ENCODE measurements at regions not wholly inside any gene's neighbourhood (a gene's known extent, or its start where the extent isn't known, plus 50 kb on each side); places are given as distances from the start of the nearest gene placed in this dataset.

DNA sequence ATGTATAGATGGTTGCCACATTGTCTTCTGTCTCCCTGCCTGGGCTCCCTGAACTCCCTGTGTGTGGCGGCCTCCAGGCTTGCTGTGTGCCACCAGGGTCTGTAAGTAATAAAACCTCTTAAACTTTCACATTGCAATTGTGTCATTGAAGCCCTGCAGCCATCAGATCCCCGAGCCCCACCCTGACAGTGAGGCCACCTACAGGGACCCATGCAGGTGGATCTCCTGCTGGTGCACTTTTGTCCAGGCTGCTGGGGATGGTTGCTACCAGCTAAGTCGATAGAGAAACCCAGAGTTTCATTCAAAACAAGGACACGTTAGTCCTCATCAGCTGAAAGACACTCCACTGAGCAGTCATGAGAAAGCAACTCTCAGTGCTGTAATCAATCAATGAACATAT is 133.6 kb upstream of the PRICKLE2 start:
- H3K4me3 ChIP-seq (ENCODE audit: low read depth, low read length), result no peak overlapping the region
- no peak for DNase-seq (ENCODE audit: low read depth)
- TF ChIP-seq, protein P1, sequence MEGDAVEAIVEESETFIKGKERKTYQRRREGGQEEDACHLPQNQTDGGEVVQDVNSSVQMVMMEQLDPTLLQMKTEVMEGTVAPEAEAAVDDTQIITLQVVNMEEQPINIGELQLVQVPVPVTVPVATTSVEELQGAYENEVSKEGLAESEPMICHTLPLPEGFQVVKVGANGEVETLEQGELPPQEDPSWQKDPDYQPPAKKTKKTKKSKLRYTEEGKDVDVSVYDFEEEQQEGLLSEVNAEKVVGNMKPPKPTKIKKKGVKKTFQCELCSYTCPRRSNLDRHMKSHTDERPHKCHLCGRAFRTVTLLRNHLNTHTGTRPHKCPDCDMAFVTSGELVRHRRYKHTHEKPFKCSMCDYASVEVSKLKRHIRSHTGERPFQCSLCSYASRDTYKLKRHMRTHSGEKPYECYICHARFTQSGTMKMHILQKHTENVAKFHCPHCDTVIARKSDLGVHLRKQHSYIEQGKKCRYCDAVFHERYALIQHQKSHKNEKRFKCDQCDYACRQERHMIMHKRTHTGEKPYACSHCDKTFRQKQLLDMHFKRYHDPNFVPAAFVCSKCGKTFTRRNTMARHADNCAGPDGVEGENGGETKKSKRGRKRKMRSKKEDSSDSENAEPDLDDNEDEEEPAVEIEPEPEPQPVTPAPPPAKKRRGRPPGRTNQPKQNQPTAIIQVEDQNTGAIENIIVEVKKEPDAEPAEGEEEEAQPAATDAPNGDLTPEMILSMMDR (IDR thresholded peaks at IDR 0.05; ENCODE audit: low read depth, low read length), result no peak
- TF ChIP-seq MYC (IDR thresholded peaks at IDR 0.05; ENCODE audit: low read depth, low read length), result no peak
- no peak for TF ChIP-seq POLR2A (IDR thresholded peaks at IDR 0.05; ENCODE audit: extremely low read depth, insufficient read length)
- TF ChIP-seq, protein P2, sequence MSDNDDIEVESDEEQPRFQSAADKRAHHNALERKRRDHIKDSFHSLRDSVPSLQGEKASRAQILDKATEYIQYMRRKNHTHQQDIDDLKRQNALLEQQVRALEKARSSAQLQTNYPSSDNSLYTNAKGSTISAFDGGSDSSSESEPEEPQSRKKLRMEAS (IDR thresholded peaks at IDR 0.05; ENCODE audit: low read depth, low read length), result no peak

DNA sequence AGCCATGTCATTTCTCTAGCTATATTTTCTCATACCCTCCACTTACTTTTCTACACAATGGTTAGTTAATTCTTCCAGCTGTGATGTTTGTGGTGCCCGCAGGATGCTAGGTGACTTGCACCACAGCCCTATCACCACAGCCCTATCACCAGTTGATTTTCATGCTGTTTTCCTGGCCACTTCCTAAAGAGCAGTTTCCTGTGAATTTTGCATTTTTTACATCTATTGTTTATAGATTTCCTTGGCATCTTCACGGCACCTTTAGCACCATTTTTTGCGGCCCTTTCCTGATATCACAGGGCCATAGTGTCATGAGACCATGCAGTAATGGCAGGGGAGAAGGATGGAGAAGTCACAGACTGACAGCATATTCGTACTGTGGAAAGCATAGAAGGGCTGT is 132.9 kb upstream of the PRICKLE2 start:
- DNase-seq (ENCODE audit: low read depth), result no peak
- H3K4me3 ChIP-seq (ENCODE audit: low read depth, low read length), result no peak overlapping the region
- TF ChIP-seq, protein P2 (IDR thresholded peaks at IDR 0.05; ENCODE audit: low read depth, low read length), result no peak
- TF ChIP-seq POLR2A (IDR thresholded peaks at IDR 0.05; ENCODE audit: extremely low read depth, insufficient read length) (no peak), MYC (IDR thresholded peaks at IDR 0.05; ENCODE audit: low read depth, low read length) (no peak)
- TF ChIP-seq, protein P1 (IDR thresholded peaks at IDR 0.05; ENCODE audit: low read depth, low read length), result no peak

DNA sequence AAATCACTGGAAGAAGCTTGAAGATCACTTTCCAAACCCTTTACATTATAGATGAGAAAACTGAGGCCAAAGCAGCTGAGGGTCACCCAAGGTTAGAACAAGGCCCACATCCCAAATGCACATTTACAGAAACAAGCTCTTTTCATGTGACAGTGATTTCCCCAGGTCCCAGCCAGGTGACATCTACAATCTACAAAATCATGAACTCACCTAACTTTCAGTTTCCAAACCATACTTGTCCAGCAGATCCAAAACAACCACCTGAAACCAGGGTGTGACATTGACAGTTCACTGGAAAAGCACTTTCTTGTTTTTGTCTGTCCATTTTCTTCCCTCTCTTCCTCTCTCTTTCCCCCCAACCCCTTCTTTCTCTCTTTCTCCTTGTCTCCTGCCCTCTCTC is 132.2 kb upstream of the PRICKLE2 start:
- H3K4me3 ChIP-seq (ENCODE audit: low read depth, low read length), result no peak overlapping the region
- DNase-seq (ENCODE audit: low read depth), result no peak
- TF ChIP-seq, protein P2 (IDR thresholded peaks at IDR 0.05; ENCODE audit: low read depth, low read length), result no peak
- TF ChIP-seq POLR2A (IDR thresholded peaks at IDR 0.05; ENCODE audit: extremely low read depth, insufficient read length) (no peak), MYC (IDR thresholded peaks at IDR 0.05; ENCODE audit: low read depth, low read length) (no peak)
- TF ChIP-seq, protein P1 (IDR thresholded peaks at IDR 0.05; ENCODE audit: low read depth, low read length), result no peak

DNA sequence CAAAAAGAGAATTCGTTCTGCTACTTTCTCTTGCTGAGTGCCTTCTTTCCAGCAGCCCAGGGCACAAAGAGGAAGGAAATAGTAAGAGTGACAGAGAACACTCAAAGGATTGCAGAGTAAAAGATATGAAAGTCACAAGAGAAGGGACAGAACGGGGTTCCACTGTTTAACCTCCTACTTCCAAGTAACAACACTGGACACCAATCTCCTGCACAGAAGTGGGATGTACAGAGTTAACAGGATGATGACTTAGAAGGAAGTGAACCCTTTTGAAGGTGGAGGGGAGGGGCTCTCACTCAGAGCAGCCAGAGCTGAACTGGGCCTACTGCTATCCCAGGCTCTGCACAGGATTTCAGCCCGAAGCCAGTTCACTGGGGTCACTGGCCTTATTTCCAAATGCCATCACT is 130.1 kb upstream of the PRICKLE2 start:
- no peak overlapping the region for H3K4me3 ChIP-seq (ENCODE audit: low read depth, low read length)
- TF ChIP-seq, protein P1 (IDR thresholded peaks at IDR 0.05; ENCODE audit: low read depth, low read length), result no peak
- TF ChIP-seq POLR2A (IDR thresholded peaks at IDR 0.05; ENCODE audit: extremely low read depth, insufficient read length) (no peak), MYC (IDR thresholded peaks at IDR 0.05; ENCODE audit: low read depth, low read length) (no peak)
- TF ChIP-seq, protein P2 (IDR thresholded peaks at IDR 0.05; ENCODE audit: low read depth, low read length), result no peak
- no peak for DNase-seq (ENCODE audit: low read depth)

DNA sequence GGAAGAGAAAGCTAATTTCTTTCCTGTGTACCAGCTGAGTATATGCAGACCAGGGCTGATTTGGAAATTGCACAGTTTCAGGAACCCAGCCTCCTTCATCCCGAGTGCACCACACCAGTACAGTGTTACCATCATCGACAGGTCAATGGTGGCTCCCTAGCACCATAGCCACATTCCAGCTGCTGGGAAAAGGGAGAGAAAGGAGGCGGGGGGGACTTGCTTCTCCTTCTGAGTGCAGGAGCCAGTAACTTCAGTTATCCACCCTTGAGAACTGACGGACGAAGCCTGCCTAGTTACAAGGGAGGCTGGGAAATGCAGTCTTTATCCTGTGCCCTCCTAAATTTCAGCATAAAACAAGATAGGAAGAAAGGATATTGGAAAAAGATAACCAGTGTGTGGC is 129.7 kb upstream of the PRICKLE2 start:
- TF ChIP-seq, protein P1 (IDR thresholded peaks at IDR 0.05; ENCODE audit: low read depth, low read length), result no peak
- DNase-seq (ENCODE audit: low read depth), result no peak
- no peak overlapping the region for H3K4me3 ChIP-seq (ENCODE audit: low read depth, low read length)

DNA sequence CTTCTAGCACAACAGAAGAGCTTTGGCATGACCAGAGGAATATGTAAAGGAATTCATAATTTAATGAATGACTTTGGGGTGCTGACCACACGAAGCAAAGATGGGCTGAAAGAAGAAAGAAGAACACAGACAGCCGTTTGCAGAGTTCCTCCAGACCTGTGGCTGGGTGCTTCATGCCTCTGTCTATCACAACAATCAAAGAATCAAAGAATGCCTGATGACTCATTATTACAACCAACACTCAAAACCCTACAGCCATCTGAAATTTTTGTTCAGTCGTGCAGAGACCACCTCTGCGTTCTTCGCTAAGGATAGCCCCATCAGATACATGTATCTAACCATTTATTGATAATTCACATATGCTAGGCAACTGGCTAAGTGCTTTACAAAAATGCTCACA is 129.0 kb upstream of the PRICKLE2 start:
- no peak for DNase-seq (ENCODE audit: low read depth)
- TF ChIP-seq, protein P1 (IDR thresholded peaks at IDR 0.05; ENCODE audit: low read depth, low read length), result no peak
- TF ChIP-seq POLR2A (IDR thresholded peaks at IDR 0.05; ENCODE audit: extremely low read depth, insufficient read length) (no peak), MYC (IDR thresholded peaks at IDR 0.05; ENCODE audit: low read depth, low read length) (no peak)
- TF ChIP-seq, protein P2 (IDR thresholded peaks at IDR 0.05; ENCODE audit: low read depth, low read length), result no peak
- H3K4me3 ChIP-seq (ENCODE audit: low read depth, low read length), result no peak overlapping the region
